ENCODE measurements at regions not wholly inside any gene's neighbourhood (a gene's known extent, or its start where the extent isn't known, plus 50 kb on each side); places are given as distances from the start of the nearest gene placed in this dataset.

- no peak for DNase-seq
- no peak for TF ChIP-seq CTCF (conservative IDR thresholded peaks at IDR 0.05)
- Histone ChIP-seq H3K23ac (ENCODE audit: insufficient read length, low read depth, low read length) (no peak overlapping the region), H3K4ac (ENCODE audit: low read depth, low read length) (no peak overlapping the region), H3K9ac (ENCODE audit: extremely low read depth, insufficient read length, low read length) (no peak overlapping the region), H3K79me2 (ENCODE audit: insufficient read depth, low read length) (no peaks in the 10 kb centered on the region), H3K79me1 (ENCODE audit: insufficient read depth, low read depth, low read length, poor library complexity, severe bottlenecking) (no peaks in the 10 kb centered on the region), H2BK15ac (ENCODE audit: low read depth, low read length) (no peak overlapping the region), H2AK5ac (ENCODE audit: insufficient read length, low read length) (no peak overlapping the region), H2BK5ac (ENCODE audit: insufficient read length, low read length) (no peak overlapping the region), H4K20me1 (ENCODE audit: control insufficient read depth, insufficient read depth, insufficient read length) (no peaks in the 10 kb centered on the region), H2BK20ac (ENCODE audit: low read depth, low read length, poor library complexity, severe bottlenecking) (no peak overlapping the region), H4K8ac (replicated peaks; ENCODE audit: insufficient read length, low read depth, low read length) (no peak overlapping the region), H3K56ac (ENCODE audit: insufficient read length, low read depth, low read length) (no peak overlapping the region), H3K9me3 (ENCODE audit: control insufficient read depth, low read depth, low read length) (no peaks in the 10 kb centered on the region), H2AFZ (ENCODE audit: low read length) (no peak overlapping the region), H3K4me2 (ENCODE audit: insufficient read depth, insufficient read length, low read length) (no peak overlapping the region), H3K23me2 (ENCODE audit: insufficient read length, low read depth, low read length, poor library complexity, severe bottlenecking) (no peaks in the 10 kb centered on the region), H4K5ac (ENCODE audit: insufficient read length, low read depth, low read length) (no peak overlapping the region), H3T11ph (ENCODE audit: low read length) (no peak overlapping the region), H2BK120ac (ENCODE audit: low read depth, low read length, poor library complexity, severe bottlenecking) (no peak overlapping the region), H2BK12ac (ENCODE audit: insufficient read length, low read depth, low read length) (no peak overlapping the region), H3K27ac (ENCODE audit: insufficient read length, low read depth, low read length) (no peak overlapping the region), H3K18ac (ENCODE audit: insufficient read length, low read depth, low read length) (no peak overlapping the region), H4K91ac (ENCODE audit: insufficient read length, low read depth, low read length) (no peak overlapping the region), H3K14ac (ENCODE audit: insufficient read depth, low read length) (no peak overlapping the region), H3K4me1 (ENCODE audit: insufficient read depth, low read length) (no peaks in the 10 kb centered on the region; the same call in 1 of the 2 replicates), H3K27me3 (ENCODE audit: insufficient read depth, low read length) (no peaks in the 10 kb centered on the region)
- H3K27ac Mint-ChIP-seq: no peak overlapping the region
- H3K4me3 Mint-ChIP-seq: no peak overlapping the region
- H3K9me3 Mint-ChIP-seq: no peaks in the 10 kb centered on the region
- H3K36me3 Mint-ChIP-seq (ENCODE audit: insufficient read depth in 1 of 3, low read depth in 3 of 3): no peaks in the 10 kb centered on the region
- peaks cover 16 to 22% of the 10 kb centered on the region in 2 experiments for H3K4me1 Mint-ChIP-seq
- WGBS (ENCODE audit: extremely low coverage, insufficient read length, low lambda C conversion rate): no CpG with 5 or more reads among the region's 4 CpGs
- no peaks in the 10 kb centered on the region for H3K27me3 Mint-ChIP-seq (ENCODE audit: low read depth)
Measured at GRCh38 chr2:147614979-147615470, 229.8 kb upstream of the ACVR2A start.
